MG63 (cell line): ENCODE measurements at regions not wholly inside any gene's neighbourhood (a gene's known extent, or its start where the extent isn't known, plus 50 kb on each side); places are given as distances from the start of the nearest gene placed in this dataset.

Experiments
- DNase-seq: peaks from one replicate; pipeline ENCODE4 v3.0.0-alpha.2; 2020
- H3K27me3 ChIP-seq: fragments of 250-450 bp; sonication (Bioruptor Pico); 2 replicates; pipeline ENCODE4 v1.5.1; 2020; ENCODE audit warnings: mild to moderate bottlenecking, moderate library complexity
- H3K36me3 ChIP-seq: fragments of 250-450 bp; sonication (Bioruptor Pico); 2 replicates; pipeline ENCODE4 v1.5.1; 2020; ENCODE audit warnings: mild to moderate bottlenecking, moderate library complexity
- H3K4me3 ChIP-seq: fragments of 250-450 bp; sonication (Bioruptor Pico); 2 replicates; pipeline ENCODE4 v1.5.1; 2020; ENCODE audit warnings: mild to moderate bottlenecking, moderate library complexity
- H3K9me3 ChIP-seq: fragments of 250-450 bp; sonication (Bioruptor Pico); 2 replicates; pipeline ENCODE4 v1.5.1; 2020; ENCODE audit warnings: mild to moderate bottlenecking, moderate library complexity

DNA sequence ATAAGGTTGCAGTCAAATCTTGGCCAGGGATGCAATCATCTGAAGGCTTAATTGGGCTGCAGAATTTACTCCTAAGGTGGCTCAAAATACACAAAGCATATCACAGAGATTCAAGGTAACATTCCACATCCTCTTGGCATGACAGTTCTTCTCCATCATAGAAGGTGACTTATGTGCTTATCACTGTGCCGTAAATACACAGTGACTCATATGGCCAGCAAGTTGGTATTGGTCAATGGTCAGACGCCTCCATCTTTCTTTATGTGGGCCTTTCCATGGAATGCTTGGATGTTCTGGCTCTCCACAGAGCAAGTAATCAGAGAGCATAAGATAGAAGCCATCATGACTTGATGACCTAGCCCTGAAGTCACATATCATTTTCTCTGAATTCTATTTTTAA lies 168.8 kb upstream of the ST8SIA2 start:
- H3K27me3 ChIP-seq = no peaks in the 10 kb centered on the region
- no peak overlapping the region for H3K4me3 ChIP-seq
- H3K36me3 ChIP-seq = no peaks in the 10 kb centered on the region
- H3K9me3 ChIP-seq = no peaks in the 10 kb centered on the region
- DNase-seq = no peak

DNA sequence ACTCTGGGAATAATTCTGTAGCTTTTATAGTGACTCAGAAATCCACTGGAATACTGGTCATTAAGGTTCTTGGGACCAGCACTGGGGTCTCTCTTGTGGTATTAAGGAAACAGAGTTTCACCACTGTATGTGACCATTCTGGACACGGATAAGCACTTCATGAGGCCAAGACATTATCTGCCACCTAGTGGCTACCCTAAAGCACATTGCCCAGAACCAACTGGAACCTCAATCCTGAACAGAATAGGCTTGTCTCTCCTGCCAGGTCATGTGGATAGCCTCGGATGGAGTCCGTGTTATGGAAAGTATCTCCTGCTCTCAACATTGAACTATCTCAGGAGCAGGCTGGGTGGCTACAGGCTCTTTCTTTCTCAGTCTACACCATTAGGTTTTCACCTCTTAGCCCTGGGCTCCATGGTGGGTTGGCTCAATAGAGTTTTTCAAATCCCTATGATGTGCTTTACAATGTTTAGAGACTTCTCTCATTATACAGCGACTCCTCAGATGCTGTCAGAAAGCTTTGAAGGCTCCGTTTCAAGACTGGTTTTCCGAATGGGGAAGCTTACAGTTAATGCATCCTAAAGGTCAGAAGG lies 167.6 kb upstream of the ST8SIA2 start:
- Histone ChIP-seq H3K4me3 (no peak overlapping the region), H3K9me3 (no peaks in the 10 kb centered on the region), H3K27me3 (peaks cover 1% of the 10 kb centered on the region; the same call in 1 of the 2 replicates), H3K36me3 (no peaks in the 10 kb centered on the region)
- DNase-seq = no peak

DNA sequence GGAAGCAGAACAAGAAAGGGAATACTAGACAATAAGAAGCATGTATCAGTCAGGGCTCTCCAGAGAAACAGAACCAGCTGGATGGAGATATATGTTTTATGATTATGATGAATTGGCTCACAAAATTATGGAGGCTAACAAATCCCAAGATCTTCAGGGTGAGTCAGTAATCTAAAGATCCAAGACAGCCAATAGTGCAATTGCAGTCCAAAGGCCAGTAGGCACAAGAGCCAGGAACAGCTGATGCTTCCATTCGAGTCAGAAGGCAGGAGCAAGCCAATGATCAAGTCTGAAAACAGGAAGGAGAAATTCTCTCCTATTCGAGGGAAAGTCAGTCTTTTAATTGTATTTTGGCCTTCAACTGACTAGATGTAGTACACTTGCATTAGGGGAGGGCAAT lies 164.9 kb upstream of the ST8SIA2 start:
- peaks cover 3% of the 10 kb centered on the region; the same call in 1 of the 2 replicates for H3K27me3 ChIP-seq
- no peaks in the 10 kb centered on the region for H3K36me3 ChIP-seq
- H3K4me3 ChIP-seq = no peak overlapping the region
- H3K9me3 ChIP-seq = no peaks in the 10 kb centered on the region
- DNase-seq = no peak

DNA sequence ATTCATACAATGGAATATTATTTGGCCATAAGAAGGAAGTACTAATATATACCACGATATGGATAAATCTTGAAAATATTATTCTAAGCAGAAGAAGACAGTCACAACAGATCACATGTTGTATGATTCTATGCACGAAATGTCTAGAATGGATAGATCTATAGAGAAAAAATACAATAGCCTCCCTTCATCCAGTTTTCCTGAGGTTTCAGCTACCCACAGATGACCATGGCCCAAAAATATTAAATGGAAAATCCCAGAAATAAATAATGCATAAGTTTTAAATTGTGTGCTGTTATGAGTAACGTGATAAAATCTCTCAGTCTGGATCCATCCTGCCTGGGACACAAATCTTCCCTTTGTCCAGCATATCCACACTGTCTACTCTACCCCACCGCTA lies 162.2 kb upstream of the ST8SIA2 start:
- H3K4me3 ChIP-seq = no peak overlapping the region
- DNase-seq = no peak
- H3K27me3 ChIP-seq = peaks cover 3% of the 10 kb centered on the region
- H3K36me3 ChIP-seq = no peaks in the 10 kb centered on the region
- H3K9me3 ChIP-seq = no peaks in the 10 kb centered on the region

DNA sequence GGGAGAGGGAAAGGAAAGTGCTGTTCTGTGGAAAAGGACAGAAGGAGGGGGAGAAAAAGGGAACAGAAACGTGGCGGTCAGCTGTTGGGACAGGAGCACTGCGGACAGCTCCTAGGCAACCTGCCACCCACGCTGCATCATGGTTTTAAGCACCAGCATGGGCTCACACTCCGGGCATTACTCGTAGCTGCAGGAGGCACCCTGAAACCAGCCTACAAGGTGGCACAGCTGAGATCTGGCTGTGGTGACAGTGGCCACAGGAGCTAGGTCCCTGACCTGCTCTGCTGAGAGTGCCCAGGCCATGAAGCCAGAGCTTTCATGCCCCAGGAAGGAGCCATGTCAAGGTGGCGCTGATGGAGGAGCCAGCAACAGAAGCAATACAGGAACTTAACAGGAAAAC lies 161.4 kb upstream of the ST8SIA2 start:
- no peaks in the 10 kb centered on the region for H3K9me3 ChIP-seq
- DNase-seq = no peak

DNA sequence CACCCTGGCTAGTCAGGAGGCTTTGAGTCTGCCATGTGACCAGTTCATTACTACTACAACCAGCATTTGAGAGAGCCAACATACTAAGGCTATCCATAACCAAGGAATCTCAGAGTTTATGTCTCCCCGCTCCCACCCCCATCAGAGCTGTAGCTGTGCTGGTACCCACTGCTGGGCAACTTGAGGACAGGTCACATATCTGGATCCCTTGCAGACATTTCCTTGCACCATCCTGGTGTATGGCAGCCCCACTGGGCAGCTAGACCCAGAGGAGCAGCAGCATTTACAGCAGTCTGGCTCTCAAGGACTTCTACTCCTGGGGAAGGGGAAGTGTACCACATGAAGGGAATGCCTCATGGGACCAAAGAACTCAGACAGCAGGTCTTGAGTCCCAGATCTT lies 160.8 kb upstream of the ST8SIA2 start:
- H3K4me3 ChIP-seq = no peak overlapping the region
- no peaks in the 10 kb centered on the region for H3K36me3 ChIP-seq
- DNase-seq = no peak
- H3K9me3 ChIP-seq = no peaks in the 10 kb centered on the region
- H3K27me3 ChIP-seq = peaks cover 3% of the 10 kb centered on the region

More for the DNA sequence above, 161.4 kb upstream of the ST8SIA2 start:
- Histone ChIP-seq H3K36me3 (no peaks in the 10 kb centered on the region), H3K4me3 (no peak overlapping the region), H3K27me3 (peaks cover 3% of the 10 kb centered on the region)

DNA sequence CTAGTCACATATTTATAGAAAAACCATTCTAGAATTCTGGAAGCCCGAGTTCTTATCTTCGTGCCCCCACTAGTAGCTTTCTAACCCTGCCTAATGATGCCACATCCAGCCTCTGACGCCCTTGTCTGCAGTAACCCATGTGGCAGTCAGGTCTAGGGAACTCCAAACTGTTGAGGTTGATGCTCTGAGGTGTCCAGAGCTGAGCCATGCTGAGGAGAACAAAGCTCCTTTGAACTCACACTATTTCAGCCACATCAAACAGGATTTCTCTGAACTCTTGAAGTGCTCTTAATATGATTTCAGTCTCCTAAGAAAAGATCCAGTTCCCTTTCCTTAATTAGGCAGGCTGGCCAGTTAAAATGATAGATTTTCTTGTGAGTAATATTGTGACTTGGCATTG lies 150.5 kb upstream of the ST8SIA2 start:
- Histone ChIP-seq H3K36me3 (no peaks in the 10 kb centered on the region), H3K9me3 (no peaks in the 10 kb centered on the region), H3K4me3 (no peak overlapping the region), H3K27me3 (peaks cover 29% of the 10 kb centered on the region)
- no peak for DNase-seq

DNA sequence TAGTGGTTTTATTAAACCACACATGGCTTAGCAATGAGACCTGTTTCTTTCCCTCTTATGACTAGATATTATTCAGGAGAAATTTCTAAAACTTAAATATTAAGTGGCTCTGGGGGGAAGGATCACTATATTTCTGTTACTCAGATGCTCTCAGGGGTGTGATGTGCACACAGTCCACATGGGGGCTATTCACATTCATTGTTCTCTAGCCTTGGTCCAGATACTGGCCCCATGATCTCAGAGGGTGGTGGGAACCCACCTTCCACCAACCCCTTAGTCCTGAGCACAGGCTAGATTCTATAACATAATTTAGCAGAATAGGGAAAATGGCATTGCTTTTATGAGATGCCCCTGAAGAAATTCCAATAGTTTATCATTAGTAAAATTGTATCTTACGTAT lies 149.0 kb upstream of the ST8SIA2 start:
- H3K27me3 ChIP-seq = peaks cover 33% of the 10 kb centered on the region
- H3K36me3 ChIP-seq = no peaks in the 10 kb centered on the region
- no peak overlapping the region for H3K4me3 ChIP-seq
- H3K9me3 ChIP-seq = no peaks in the 10 kb centered on the region
- DNase-seq = no peak

DNA sequence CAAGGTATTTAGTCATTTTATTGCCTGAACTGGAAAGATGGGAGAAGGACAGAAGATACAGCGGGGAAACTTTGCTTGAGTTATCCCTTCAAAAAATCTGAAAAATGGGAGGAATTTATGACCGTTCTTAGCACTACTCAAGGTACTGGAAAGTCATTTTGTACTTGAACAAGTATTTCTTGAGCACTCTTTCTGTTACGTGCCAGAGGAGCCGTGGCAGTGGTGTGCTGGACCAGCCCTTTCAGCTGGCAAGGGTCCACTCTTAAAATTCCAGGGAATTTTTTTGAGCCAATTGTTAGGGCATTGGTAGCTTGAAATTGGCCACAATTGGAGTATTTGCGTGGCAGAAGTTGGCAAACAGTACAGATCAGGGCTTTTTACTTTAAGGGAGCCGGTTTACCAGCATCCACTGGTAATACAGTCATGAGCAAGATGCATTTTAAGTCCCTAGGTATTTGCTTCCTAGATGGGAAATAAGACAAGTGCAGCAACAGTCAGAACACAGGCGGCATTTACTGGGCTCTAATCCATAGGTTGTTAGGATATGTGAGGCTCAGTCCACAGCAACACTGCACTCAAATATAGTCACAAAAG lies 145.9 kb upstream of the ST8SIA2 start:
- Histone ChIP-seq H3K4me3 (no peak overlapping the region), H3K27me3 (peaks cover 29% of the 10 kb centered on the region), H3K36me3 (no peaks in the 10 kb centered on the region), H3K9me3 (no peaks in the 10 kb centered on the region)
- no peak for DNase-seq

DNA sequence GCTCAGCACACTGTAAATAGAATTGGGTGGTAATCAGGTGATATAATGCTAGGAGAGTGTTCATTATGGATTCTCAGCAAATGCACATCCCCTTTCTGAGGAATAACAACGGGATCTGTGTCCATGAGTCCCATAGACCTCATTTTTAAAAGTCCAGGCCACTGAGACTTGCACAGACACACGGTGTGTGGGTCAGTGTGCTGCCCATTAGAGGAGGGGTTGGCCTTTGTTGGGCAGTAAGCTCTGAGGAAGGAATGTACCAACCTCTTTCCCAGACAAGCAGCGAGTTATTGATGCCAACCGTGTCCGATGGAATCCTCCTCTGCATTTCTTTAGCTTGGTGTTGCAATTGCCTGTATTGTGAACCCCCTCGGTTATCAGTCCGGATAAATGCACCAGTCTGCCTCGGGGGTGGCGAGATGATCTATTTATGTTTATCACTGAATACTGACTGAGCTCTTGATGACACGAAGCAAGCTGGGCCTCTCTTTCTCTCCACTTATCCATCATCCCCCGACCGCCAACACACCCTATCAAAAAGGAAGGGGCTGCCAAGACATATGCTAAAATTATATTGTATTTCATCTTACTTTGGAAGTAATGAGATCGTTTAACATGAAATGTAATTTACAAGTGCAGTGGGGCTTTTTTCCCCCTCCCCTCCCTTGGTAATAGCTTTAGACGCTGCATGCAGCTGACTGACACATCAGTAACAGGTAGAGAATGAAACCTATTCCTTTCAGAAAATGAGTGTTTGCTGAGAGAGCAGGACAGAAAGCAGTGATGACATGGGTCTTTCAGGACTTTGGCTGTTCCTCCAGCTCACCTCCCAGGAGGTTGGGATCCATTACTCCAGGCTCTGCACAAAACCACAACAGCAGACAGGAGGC lies 126.6 kb upstream of the ST8SIA2 start:
- no peak for DNase-seq
- Histone ChIP-seq H3K27me3 (peaks cover 2% of the 10 kb centered on the region; the same call in 1 of the 2 replicates), H3K9me3 (no peaks in the 10 kb centered on the region), H3K4me3 (no peak overlapping the region), H3K36me3 (no peaks in the 10 kb centered on the region)

DNA sequence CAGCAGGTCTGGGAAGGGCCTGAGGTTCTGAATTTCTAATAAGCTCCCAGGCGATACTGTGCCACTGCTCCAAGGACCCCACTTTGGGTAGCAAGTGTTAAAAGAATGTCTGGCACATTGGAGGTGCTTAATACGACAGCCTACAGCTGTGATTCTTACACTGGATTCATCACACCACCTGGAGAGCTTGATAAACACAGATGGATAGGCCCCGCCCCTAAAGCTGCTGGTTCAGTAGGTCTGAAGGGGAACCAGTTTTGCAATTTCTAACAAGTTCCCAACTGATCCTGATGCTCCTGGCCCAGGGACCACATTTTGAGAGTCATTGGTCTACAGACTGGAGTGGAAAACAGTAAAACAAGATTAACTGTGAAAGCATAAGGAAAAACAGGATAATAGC lies 124.8 kb upstream of the ST8SIA2 start:
- H3K36me3 ChIP-seq = no peaks in the 10 kb centered on the region
- H3K27me3 ChIP-seq = peaks cover 2% of the 10 kb centered on the region; the same call in 1 of the 2 replicates
- H3K9me3 ChIP-seq = no peaks in the 10 kb centered on the region
- H3K4me3 ChIP-seq = no peak overlapping the region
- no peak for DNase-seq

DNA sequence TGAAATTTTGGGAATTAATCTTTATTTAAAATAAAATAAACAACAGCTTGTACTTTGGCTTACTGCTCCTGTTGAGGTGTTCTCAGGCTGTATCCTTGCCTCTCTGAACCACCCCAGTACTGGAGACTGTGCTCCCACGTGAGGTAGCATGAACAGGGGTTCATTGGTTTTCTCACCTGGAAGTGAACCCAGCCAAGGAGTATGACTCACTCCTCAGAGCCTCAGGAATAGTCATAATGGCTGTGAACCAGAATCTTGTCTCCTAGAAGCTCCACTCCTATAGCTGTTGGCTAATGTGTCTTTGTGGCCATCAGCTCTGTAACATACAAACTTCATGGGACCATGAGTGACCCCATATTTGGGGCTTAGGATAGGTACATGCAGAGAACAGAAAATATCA lies 122.5 kb upstream of the ST8SIA2 start:
- Histone ChIP-seq H3K27me3 (peaks cover 2% of the 10 kb centered on the region; the same call in 1 of the 2 replicates), H3K4me3 (no peak overlapping the region), H3K36me3 (no peaks in the 10 kb centered on the region), H3K9me3 (no peaks in the 10 kb centered on the region)
- DNase-seq = no peak

DNA sequence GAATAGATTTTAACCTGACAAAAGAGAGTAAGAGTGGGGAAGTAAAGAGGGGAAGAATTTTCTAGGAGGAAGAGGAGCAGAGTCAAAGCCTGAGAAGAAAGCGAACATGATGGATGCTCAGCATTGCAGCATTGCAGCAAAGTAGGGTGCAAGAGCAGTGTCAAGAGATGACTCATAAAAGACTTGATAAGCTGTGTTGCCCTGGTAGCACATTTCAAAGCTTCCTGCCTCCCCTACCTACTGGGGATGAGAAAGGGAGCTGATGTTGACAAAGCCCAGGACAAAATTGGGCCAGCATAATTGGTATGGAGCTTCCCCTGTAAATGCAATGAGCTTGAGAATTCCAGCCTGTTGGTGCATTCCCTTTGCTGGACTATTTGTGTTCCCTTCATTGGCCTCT lies 121.6 kb upstream of the ST8SIA2 start:
- no peak for DNase-seq
- no peak overlapping the region for H3K4me3 ChIP-seq
- H3K27me3 ChIP-seq = no peaks in the 10 kb centered on the region
- H3K36me3 ChIP-seq = no peaks in the 10 kb centered on the region
- H3K9me3 ChIP-seq = no peaks in the 10 kb centered on the region

DNA sequence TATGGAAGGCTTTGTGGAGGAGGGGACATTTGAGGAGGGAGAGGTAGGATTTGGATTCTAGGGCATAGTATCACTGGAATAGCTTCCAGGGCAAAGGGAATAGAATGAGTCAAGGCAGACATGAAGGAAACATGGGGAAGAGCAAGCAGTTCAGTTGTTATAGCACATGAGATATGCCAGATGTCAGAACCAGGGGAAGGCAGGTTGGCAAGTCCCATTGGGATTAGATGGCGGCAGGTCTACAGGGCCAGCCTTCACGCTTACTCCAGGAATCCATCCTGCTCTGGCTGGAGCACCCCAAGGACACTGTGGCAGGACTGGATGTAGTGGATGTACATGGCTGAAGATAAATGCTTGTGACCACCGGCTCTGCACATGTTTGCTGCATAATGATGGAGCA lies 120.4 kb upstream of the ST8SIA2 start:
- no peak overlapping the region for H3K4me3 ChIP-seq
- H3K36me3 ChIP-seq = no peaks in the 10 kb centered on the region
- H3K9me3 ChIP-seq = no peaks in the 10 kb centered on the region
- no peaks in the 10 kb centered on the region for H3K27me3 ChIP-seq
- DNase-seq = no peak

DNA sequence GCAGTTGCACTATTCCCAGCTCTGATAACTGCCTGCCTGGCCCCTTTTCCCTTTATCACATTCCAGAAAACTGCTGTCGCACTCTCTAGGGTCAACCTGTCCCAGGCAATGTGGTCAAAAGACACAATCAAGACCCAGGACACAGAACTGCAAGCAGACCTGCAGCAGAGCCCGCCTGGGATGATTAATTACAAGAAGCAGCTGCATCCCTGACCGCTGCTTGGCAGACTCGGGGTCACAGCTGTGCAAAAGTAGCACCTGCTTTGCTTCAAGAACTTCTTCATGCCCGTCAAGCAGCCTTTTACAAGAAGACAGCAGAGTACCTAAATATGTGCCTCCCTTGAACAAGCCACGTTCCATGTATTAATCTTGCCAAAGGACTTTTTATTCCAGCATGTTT lies 120.0 kb upstream of the ST8SIA2 start:
- DNase-seq = no peak
- Histone ChIP-seq H3K4me3 (no peak overlapping the region), H3K27me3 (no peaks in the 10 kb centered on the region), H3K9me3 (no peaks in the 10 kb centered on the region), H3K36me3 (no peaks in the 10 kb centered on the region)

DNA sequence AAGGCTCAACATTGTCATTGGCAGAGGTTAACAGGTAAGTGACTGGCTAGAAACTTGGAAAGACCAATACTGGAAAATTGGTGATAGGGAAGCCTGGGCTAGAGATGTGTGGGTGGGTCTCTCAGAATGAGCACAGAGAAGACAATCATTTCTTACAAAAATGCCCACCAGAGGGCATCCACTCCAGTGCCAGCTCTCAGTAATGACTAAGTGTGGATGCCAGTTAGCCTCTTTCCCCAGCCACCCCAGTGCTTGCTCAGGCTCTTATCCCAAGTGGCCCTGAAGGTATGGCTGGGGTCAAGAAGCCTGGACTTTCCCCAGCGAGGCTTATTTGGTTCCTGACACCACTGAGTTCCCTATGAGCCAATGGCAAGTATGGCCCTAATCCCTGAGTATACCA lies 115.9 kb upstream of the ST8SIA2 start:
- 0 out of 2 replicates have a peak, but pooled peaks cover 2% of the 10 kb centered on the region for H3K27me3 ChIP-seq
- H3K9me3 ChIP-seq = no peaks in the 10 kb centered on the region
- DNase-seq = peak; percentile 20

DNA sequence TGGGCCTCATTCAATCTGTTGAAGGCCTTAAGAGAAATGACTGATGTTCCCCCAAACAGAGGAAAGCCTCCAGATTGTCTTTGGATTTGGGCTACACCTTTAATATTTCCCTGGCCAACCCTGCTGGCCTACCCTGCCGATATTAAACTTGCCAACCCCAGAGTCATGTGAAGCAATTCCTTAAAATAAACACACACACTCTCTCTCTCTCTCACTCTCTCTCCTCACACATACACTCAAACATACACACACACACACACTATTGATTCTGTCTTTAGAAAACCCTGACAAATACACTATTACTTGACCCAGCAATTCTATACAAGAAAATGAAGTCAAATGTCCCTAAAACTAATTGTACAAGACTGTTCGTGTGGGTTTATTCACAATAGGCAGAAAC lies 109.9 kb upstream of the ST8SIA2 start:
- no peak overlapping the region for H3K4me3 ChIP-seq
- 0 out of 2 replicates have a peak, but pooled peaks cover 2% of the 10 kb centered on the region for H3K27me3 ChIP-seq
- H3K36me3 ChIP-seq = no peaks in the 10 kb centered on the region
- no peaks in the 10 kb centered on the region for H3K9me3 ChIP-seq
- no peak for DNase-seq

More for the DNA sequence above, 115.9 kb upstream of the ST8SIA2 start:
- no peaks in the 10 kb centered on the region for H3K36me3 ChIP-seq
- H3K4me3 ChIP-seq = no peak overlapping the region
